ENCODE measurements at regions not wholly inside any gene's neighbourhood (a gene's known extent, or its start where the extent isn't known, plus 50 kb on each side); places are given as distances from the start of the nearest gene placed in this dataset.

DNA sequence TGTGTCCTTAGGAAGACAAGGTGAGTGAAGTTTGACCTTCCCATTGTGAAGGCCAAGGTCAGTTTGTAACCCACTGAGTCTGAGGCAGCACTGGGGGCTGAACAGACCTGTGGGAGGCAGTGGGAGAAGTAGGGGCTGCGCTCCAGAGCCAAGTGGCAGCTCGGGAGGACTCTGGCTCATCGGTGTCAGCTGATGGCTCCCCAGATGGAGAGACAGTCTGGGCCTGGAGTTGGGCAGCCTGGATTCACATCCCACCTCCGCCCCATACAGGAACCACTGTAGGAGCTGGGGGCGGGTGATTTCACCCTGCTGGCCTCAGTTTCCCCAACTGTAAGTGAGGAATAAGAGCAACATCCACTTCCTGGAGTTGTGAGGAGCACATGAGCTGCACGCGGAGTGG lies 128.4 kb downstream of the FOXL1 start:
- H2BK5ac ChIP-seq (ENCODE audit: low read depth, low read length, poor library complexity, severe bottlenecking) = no peak overlapping the region
- no peak overlapping the region for H2BK15ac ChIP-seq (ENCODE audit: low read depth, poor library complexity, severe bottlenecking)
- H2BK12ac ChIP-seq (ENCODE audit: low read length in 2 of 2) = no peak overlapping the region
- peaks cover 16% of the 10 kb centered on the region for H3K9me3 ChIP-seq (ENCODE audit: control insufficient read depth, low read length)
- H3K4ac ChIP-seq (ENCODE audit: low read depth in 1 of 2, low read length in 2 of 2) = no peak overlapping the region
- no peaks in the 10 kb centered on the region for H3K4me1 ChIP-seq (ENCODE audit: control insufficient read depth, insufficient read depth, low read depth, low read length)
- H4K91ac ChIP-seq (ENCODE audit: low read length) = no peak overlapping the region
- H3K4me2 ChIP-seq (ENCODE audit: low read length, poor library complexity, severe bottlenecking) = no peak overlapping the region
- H2AFZ ChIP-seq (ENCODE audit: low read depth, low read length) = no peak overlapping the region
- H3K36me3 ChIP-seq (ENCODE audit: control insufficient read depth in 1 of 2, insufficient read depth in 2 of 2, low read depth in 1 of 2, low read length in 2 of 2) = no peaks in the 10 kb centered on the region
- no peak overlapping the region for H2AK5ac ChIP-seq (ENCODE audit: low read length, severe bottlenecking)
- H4K8ac ChIP-seq (ENCODE audit: low read length) = no peak overlapping the region
- H3K9ac ChIP-seq (ENCODE audit: low read length) = no peak overlapping the region
- DNase-seq = no peak
- no peak overlapping the region for H3K4me3 ChIP-seq (ENCODE audit: insufficient read depth in 1 of 2, low read depth in 1 of 2, low read length in 2 of 2)
- no peak overlapping the region for H3K23ac ChIP-seq (ENCODE audit: low read length in 2 of 2)
- H3K18ac ChIP-seq (ENCODE audit: low read depth in 1 of 2, low read length in 2 of 2) = no peak overlapping the region
- H3K27ac ChIP-seq (ENCODE audit: low read length, poor library complexity, severe bottlenecking) = no peak overlapping the region
- H2BK120ac ChIP-seq (ENCODE audit: low read depth, low read length) = no peak overlapping the region
- WGBS = 95% methylated on average over 7 of the region's 7 CpGs
- no peaks in the 10 kb centered on the region for H3K79me1 ChIP-seq (replicated peaks; ENCODE audit: low read length, poor library complexity, severe bottlenecking)
- H3K14ac ChIP-seq (ENCODE audit: low read length in 2 of 2) = no peak overlapping the region
- peaks cover 8 to 72% of the 10 kb centered on the region in 2 experiments for H3K27me3 ChIP-seq (ENCODE audit: control insufficient read depth in 1 of 2, insufficient read depth in 1 of 2, low read length in 2 of 2)

DNA sequence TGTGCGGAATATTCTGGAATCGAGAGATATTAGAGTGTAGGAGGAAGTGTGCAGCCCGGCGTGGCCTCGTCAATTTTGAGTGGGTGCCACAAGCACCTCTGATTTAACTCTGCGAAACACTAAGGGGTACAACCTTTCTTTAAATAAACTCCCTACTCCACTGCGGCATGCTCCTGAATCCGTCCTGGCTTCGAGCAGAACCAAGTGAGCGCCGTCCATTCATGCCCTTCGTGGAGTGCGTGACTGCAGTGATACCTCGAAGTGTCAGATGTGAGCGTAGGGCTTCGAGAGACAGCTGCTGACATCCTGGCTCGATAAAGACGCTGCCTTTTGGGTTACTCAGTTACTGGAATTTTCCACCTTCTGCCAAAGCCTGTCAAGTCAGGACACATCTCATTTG lies 128.8 kb downstream of the FOXL1 start:
- 94% methylated on average over 18 of the region's 18 CpGs for WGBS
- no peak overlapping the region for H2BK5ac ChIP-seq (ENCODE audit: low read depth, low read length, poor library complexity, severe bottlenecking)

DNA sequence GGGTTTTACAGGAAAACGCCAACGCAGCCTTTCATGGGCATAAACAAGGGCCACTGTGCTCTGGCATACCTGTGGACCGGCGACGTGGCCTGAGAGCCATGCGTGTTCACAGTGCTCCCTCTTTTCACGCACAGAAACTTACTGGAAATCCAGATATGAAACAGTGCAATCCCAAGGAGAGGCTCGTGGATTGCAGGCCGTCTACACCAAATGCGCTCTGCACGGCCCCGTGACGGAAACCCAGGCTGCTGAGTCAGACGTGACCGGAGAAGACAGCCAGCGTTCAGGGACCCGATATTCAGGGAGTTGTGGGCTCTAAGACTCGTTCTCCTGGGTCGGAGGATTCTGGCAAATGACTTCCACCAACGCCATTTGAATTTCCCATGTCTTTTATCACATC lies 129.2 kb downstream of the FOXL1 start:
- Histone ChIP-seq H3K79me1 (replicated peaks; ENCODE audit: low read length, poor library complexity, severe bottlenecking) (no peaks in the 10 kb centered on the region), H4K91ac (ENCODE audit: low read length) (no peak overlapping the region), H3K4me1 (ENCODE audit: control insufficient read depth, insufficient read depth, low read depth, low read length) (no peaks in the 10 kb centered on the region), H3K23ac (ENCODE audit: low read length in 2 of 2) (no peak overlapping the region), H3K4me3 (ENCODE audit: insufficient read depth in 1 of 2, low read depth in 1 of 2, low read length in 2 of 2) (no peak overlapping the region), H3K9ac (ENCODE audit: low read length) (no peak overlapping the region), H3K27me3 (ENCODE audit: control insufficient read depth in 1 of 2, insufficient read depth in 1 of 2, low read length in 2 of 2) (peaks cover 8 to 78% of the 10 kb centered on the region in 2 experiments), H2AFZ (ENCODE audit: low read depth, low read length) (no peak overlapping the region), H2BK15ac (ENCODE audit: low read depth, poor library complexity, severe bottlenecking) (no peak overlapping the region), H2BK5ac (ENCODE audit: low read depth, low read length, poor library complexity, severe bottlenecking) (no peak overlapping the region), H3K18ac (ENCODE audit: low read depth in 1 of 2, low read length in 2 of 2) (no peak overlapping the region), H3K4me2 (ENCODE audit: low read length, poor library complexity, severe bottlenecking) (no peak overlapping the region), H2BK120ac (ENCODE audit: low read depth, low read length) (no peak overlapping the region), H3K4ac (ENCODE audit: low read depth in 1 of 2, low read length in 2 of 2) (no peak overlapping the region), H4K8ac (ENCODE audit: low read length) (no peak overlapping the region), H3K14ac (ENCODE audit: low read length in 2 of 2) (no peak overlapping the region), H3K36me3 (ENCODE audit: control insufficient read depth in 1 of 2, insufficient read depth in 2 of 2, low read depth in 1 of 2, low read length in 2 of 2) (no peaks in the 10 kb centered on the region), H2AK5ac (ENCODE audit: low read length, severe bottlenecking) (no peak overlapping the region), H3K9me3 (ENCODE audit: control insufficient read depth, low read length) (peaks cover 16% of the 10 kb centered on the region), H3K27ac (ENCODE audit: low read length, poor library complexity, severe bottlenecking) (no peak overlapping the region), H2BK12ac (ENCODE audit: low read length in 2 of 2) (no peak overlapping the region)
- 93% methylated on average over 20 of the region's 20 CpGs for WGBS
- no peak for DNase-seq

More for the DNA sequence above, 128.8 kb downstream of the FOXL1 start:
- no peak overlapping the region for H2BK15ac ChIP-seq (ENCODE audit: low read depth, poor library complexity, severe bottlenecking)
- H3K4me2 ChIP-seq (ENCODE audit: low read length, poor library complexity, severe bottlenecking) = no peak overlapping the region
- H3K36me3 ChIP-seq (ENCODE audit: control insufficient read depth in 1 of 2, insufficient read depth in 2 of 2, low read depth in 1 of 2, low read length in 2 of 2) = no peaks in the 10 kb centered on the region
- H3K9me3 ChIP-seq (ENCODE audit: control insufficient read depth, low read length) = peaks cover 16% of the 10 kb centered on the region
- no peak overlapping the region for H3K18ac ChIP-seq (ENCODE audit: low read depth in 1 of 2, low read length in 2 of 2)
- no peak overlapping the region for H2BK12ac ChIP-seq (ENCODE audit: low read length in 2 of 2)
- H3K4ac ChIP-seq (ENCODE audit: low read depth in 1 of 2, low read length in 2 of 2) = no peak overlapping the region
- no peak for DNase-seq
- H3K27ac ChIP-seq (ENCODE audit: low read length, poor library complexity, severe bottlenecking) = no peak overlapping the region
- H3K4me1 ChIP-seq (ENCODE audit: control insufficient read depth, insufficient read depth, low read depth, low read length) = no peaks in the 10 kb centered on the region
- H3K27me3 ChIP-seq (ENCODE audit: control insufficient read depth in 1 of 2, insufficient read depth in 1 of 2, low read length in 2 of 2) = peaks cover 8 to 74% of the 10 kb centered on the region in 2 experiments
- no peak overlapping the region for H3K23ac ChIP-seq (ENCODE audit: low read length in 2 of 2)
- no peak overlapping the region for H4K8ac ChIP-seq (ENCODE audit: low read length)
- H2BK120ac ChIP-seq (ENCODE audit: low read depth, low read length) = no peak overlapping the region
- H3K4me3 ChIP-seq (ENCODE audit: insufficient read depth in 1 of 2, low read depth in 1 of 2, low read length in 2 of 2) = no peak overlapping the region
- H2AK5ac ChIP-seq (ENCODE audit: low read length, severe bottlenecking) = no peak overlapping the region
- H3K14ac ChIP-seq (ENCODE audit: low read length in 2 of 2) = no peak overlapping the region
- no peak overlapping the region for H3K9ac ChIP-seq (ENCODE audit: low read length)
- no peak overlapping the region for H4K91ac ChIP-seq (ENCODE audit: low read length)
- H2AFZ ChIP-seq (ENCODE audit: low read depth, low read length) = no peak overlapping the region
- H3K79me1 ChIP-seq (replicated peaks; ENCODE audit: low read length, poor library complexity, severe bottlenecking) = no peaks in the 10 kb centered on the region

DNA sequence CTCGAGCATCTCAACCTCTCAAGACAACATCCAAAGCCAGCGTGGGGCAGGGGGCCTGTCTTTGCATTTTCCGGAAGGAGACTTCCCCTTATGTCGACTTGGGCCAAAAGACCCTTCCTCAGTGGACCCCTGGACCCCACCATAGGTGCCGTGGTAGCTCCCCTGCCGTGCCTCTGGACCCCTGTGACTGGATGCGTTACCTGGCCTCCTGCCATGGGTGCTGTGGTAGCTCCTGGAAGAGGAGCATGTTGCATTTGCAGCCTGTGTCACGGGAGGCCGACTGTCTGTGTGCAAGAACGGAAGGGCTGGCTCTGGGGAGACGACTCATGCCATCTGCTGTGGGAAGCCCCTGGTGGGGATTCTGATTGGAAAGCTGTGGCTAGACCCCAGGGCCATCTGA lies 130.1 kb downstream of the FOXL1 start:
- peak overlapping the region in 1 of 2 experiments; percentile 48 for H3K14ac ChIP-seq (ENCODE audit: low read length in 2 of 2)
- H3K18ac ChIP-seq (ENCODE audit: low read depth in 1 of 2, low read length in 2 of 2) = no peak overlapping the region
- no peak for DNase-seq
- H3K4me2 ChIP-seq (ENCODE audit: low read length, poor library complexity, severe bottlenecking) = no peak overlapping the region
- no peak overlapping the region for H3K4ac ChIP-seq (ENCODE audit: low read depth in 1 of 2, low read length in 2 of 2)
- H4K91ac ChIP-seq (ENCODE audit: low read length) = no peak overlapping the region
- no peak overlapping the region for H2BK15ac ChIP-seq (ENCODE audit: low read depth, poor library complexity, severe bottlenecking)
- no peak overlapping the region for H2BK5ac ChIP-seq (ENCODE audit: low read depth, low read length, poor library complexity, severe bottlenecking)
- no peaks in the 10 kb centered on the region for H3K4me1 ChIP-seq (ENCODE audit: control insufficient read depth, insufficient read depth, low read depth, low read length)
- no peak overlapping the region for H2AFZ ChIP-seq (ENCODE audit: low read depth, low read length)
- no peak overlapping the region for H4K8ac ChIP-seq (ENCODE audit: low read length)
- H3K27ac ChIP-seq (ENCODE audit: low read length, poor library complexity, severe bottlenecking) = no peak overlapping the region
- H3K27me3 ChIP-seq (ENCODE audit: control insufficient read depth in 1 of 2, insufficient read depth in 1 of 2, low read length in 2 of 2) = peaks cover 8 to 87% of the 10 kb centered on the region in 2 experiments
- no peak overlapping the region for H3K4me3 ChIP-seq (ENCODE audit: insufficient read depth in 1 of 2, low read depth in 1 of 2, low read length in 2 of 2)
- no peaks in the 10 kb centered on the region for H3K36me3 ChIP-seq (ENCODE audit: control insufficient read depth in 1 of 2, insufficient read depth in 2 of 2, low read depth in 1 of 2, low read length in 2 of 2)
- H3K9ac ChIP-seq (ENCODE audit: low read length) = no peak overlapping the region
- H3K79me1 ChIP-seq (replicated peaks; ENCODE audit: low read length, poor library complexity, severe bottlenecking) = no peaks in the 10 kb centered on the region
- peaks cover 16% of the 10 kb centered on the region for H3K9me3 ChIP-seq (ENCODE audit: control insufficient read depth, low read length)
- no peak overlapping the region for H3K23ac ChIP-seq (ENCODE audit: low read length in 2 of 2)
- no peak overlapping the region for H2BK12ac ChIP-seq (ENCODE audit: low read length in 2 of 2)
- 82% methylated on average over 11 of the region's 11 CpGs for WGBS
- H2BK120ac ChIP-seq (ENCODE audit: low read depth, low read length) = no peak overlapping the region
- H2AK5ac ChIP-seq (ENCODE audit: low read length, severe bottlenecking) = no peak overlapping the region

All from mesenchymal stem cell (in vitro differentiated cells and primary cell).